ENCODE measurements at regions not wholly inside any gene's neighbourhood (a gene's known extent, or its start where the extent isn't known, plus 50 kb on each side); places are given as distances from the start of the nearest gene placed in this dataset.
"Not testable (repeated sequence)": the region's sequence is repeated elsewhere in the genome, so short reads cannot be mapped to it uniquely, and the experiment has no call there.

- no peak for ATAC-seq
- H3K27ac Mint-ChIP-seq, result no peak overlapping the region
- DNase-seq, result no peak
- peaks cover 7% of the 10 kb centered on the region for H3K9me3 Mint-ChIP-seq (ENCODE audit: insufficient read depth)
- no peaks in the 10 kb centered on the region for H3K36me3 Mint-ChIP-seq (ENCODE audit: low read depth)
- ChIA-PET CTCF (no interaction called here), POLR2A (no interaction called here)
- no peaks in the 10 kb centered on the region for H3K27me3 Mint-ChIP-seq (ENCODE audit: low read depth)
- no peak overlapping the region for H3K4me3 Mint-ChIP-seq
- H3K4me1 Mint-ChIP-seq (ENCODE audit: low read depth), result no peaks in the 10 kb centered on the region
Measured at GRCh38 chr10:125257521-125258108, 97.3 kb upstream of the CTBP2 start.

GRCh38 chr10:125256026-125256425 is 95.7 kb upstream of the CTBP2 start:
- H3K4me3 Mint-ChIP-seq, result no peak overlapping the region
- ATAC-seq (no peak), DNase-seq (no peak)
- ChIA-PET POLR2A (no interaction called here), CTCF (no interaction called here)
- H3K4me1 Mint-ChIP-seq (ENCODE audit: low read depth), result no peaks in the 10 kb centered on the region
- H3K9me3 Mint-ChIP-seq (ENCODE audit: insufficient read depth), result no peaks in the 10 kb centered on the region
- no peaks in the 10 kb centered on the region for H3K36me3 Mint-ChIP-seq (ENCODE audit: low read depth)
- no peak overlapping the region for H3K27ac Mint-ChIP-seq
- no peaks in the 10 kb centered on the region for H3K27me3 Mint-ChIP-seq (ENCODE audit: low read depth)

DNA sequence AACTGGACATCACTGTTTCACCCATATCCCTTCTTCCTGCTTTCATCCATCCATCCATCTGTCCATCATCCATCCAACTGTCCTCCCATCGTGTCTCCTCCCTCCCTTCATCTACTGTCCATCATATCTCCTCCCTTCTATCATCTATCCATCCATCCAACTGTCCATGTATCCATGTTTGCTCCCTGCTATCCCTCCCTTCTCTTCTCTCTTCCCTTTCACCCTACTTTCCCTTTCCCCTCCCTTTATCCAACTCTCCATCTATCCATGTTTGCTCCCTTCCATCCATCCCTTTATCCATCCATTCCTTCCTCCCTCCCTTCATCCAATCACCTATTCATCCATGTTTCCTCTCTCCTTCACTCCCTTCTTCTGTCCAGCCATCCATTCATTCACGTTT is 92.6 kb upstream of the CTBP2 start:
- ATAC-seq (no peak), DNase-seq (no peak)
- Mint-ChIP-seq H3K9me3 (ENCODE audit: insufficient read depth) (no peaks in the 10 kb centered on the region), H3K4me1 (ENCODE audit: low read depth) (no peaks in the 10 kb centered on the region), H3K27ac (no peak overlapping the region), H3K27me3 (ENCODE audit: low read depth) (no peaks in the 10 kb centered on the region), H3K36me3 (ENCODE audit: low read depth) (no peaks in the 10 kb centered on the region), H3K4me3 (no peak overlapping the region)
- ChIA-PET POLR2A (no interaction called here), CTCF (no interaction called here)

- ATAC-seq; CTCF ChIA-PET; POLR2A ChIA-PET; H3K27ac Mint-ChIP-seq; H3K27me3 Mint-ChIP-seq (ENCODE audit: low read depth); H3K4me3 Mint-ChIP-seq; H3K9me3 Mint-ChIP-seq (ENCODE audit: insufficient read depth); DNase-seq; H3K4me1 Mint-ChIP-seq (ENCODE audit: low read depth); H3K36me3 Mint-ChIP-seq (ENCODE audit: low read depth): not testable (repeated sequence)
Measured at GRCh38 chr10:125250834-125251233, 90.5 kb upstream of the CTBP2 start.

DNA sequence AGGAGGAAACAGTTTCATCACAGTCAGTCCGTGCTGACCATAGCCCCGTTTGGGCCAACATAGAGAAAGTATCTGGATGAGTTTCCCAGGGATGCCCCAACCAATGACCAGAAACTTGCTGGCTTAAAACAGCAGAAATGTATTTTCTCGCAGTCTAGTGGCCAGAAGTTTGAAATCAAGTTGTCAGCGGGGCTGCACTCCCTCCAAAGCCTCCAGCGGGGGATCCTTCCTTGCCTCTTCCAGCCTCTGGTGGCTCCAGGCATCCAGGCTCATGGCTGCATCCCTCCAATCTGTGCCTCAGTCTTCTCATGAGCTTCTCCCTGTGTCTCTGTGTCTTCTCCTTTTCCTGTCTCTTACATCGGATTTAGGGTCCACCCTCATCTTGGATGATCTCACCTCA is 89.6 kb upstream of the CTBP2 start:
- no peaks in the 10 kb centered on the region for H3K27me3 Mint-ChIP-seq (ENCODE audit: low read depth)
- no peak overlapping the region for H3K4me3 Mint-ChIP-seq
- H3K4me1 Mint-ChIP-seq (ENCODE audit: low read depth), result no peaks in the 10 kb centered on the region
- H3K9me3 Mint-ChIP-seq (ENCODE audit: insufficient read depth), result no peaks in the 10 kb centered on the region
- no peak overlapping the region for H3K27ac Mint-ChIP-seq
- no peak for ATAC-seq
- ChIA-PET POLR2A (no interaction called here), CTCF (no interaction called here)
- no peaks in the 10 kb centered on the region for H3K36me3 Mint-ChIP-seq (ENCODE audit: low read depth)
- no peak for DNase-seq

DNA sequence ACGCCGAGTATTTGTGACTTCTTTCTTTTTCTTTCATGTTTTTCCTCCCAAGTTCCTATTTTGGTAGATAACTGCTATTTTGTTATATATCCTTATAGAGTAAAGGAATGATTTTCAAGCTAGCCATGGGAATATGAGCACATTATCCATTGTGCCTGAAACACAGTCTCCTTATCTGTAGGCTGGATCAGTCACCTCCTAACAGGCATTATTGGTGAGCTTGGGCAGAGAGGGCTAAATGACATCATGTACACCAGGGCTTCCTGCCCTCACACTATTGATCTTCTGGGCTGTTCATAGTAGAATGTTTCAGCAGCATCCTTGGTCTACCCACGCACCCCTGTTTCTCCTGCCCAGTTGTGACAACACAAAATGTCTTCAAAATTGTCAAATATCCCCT is 88.1 kb upstream of the CTBP2 start:
- ChIA-PET CTCF (no interaction called here), POLR2A (no interaction called here)
- no peak for ATAC-seq
- H3K4me1 Mint-ChIP-seq (ENCODE audit: low read depth), result no peaks in the 10 kb centered on the region
- DNase-seq, result no peak
- no peaks in the 10 kb centered on the region for H3K27me3 Mint-ChIP-seq (ENCODE audit: low read depth)
- no peak overlapping the region for H3K4me3 Mint-ChIP-seq
- no peaks in the 10 kb centered on the region for H3K36me3 Mint-ChIP-seq (ENCODE audit: low read depth)
- H3K27ac Mint-ChIP-seq, result no peak overlapping the region
- no peaks in the 10 kb centered on the region for H3K9me3 Mint-ChIP-seq (ENCODE audit: insufficient read depth)

DNA sequence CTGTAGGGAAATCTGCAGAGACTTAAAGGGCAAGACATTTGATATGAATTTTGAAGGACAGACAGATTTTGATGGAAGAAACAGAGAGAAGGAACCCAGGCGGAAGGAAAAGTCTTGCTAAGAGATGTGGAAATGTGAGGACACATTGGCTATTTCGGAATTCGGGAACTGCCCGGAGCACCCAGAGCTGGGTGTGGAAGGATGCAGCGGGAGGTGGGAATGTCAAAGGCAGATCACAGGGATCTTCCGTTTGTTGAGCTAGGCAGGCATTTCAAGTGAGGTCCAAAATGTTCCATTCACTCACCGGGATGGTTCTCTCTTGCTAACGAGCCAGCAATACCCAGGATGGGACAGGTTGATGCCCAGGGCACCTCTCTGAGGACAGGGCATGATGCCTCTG is 87.2 kb upstream of the CTBP2 start:
- no peaks in the 10 kb centered on the region for H3K4me1 Mint-ChIP-seq (ENCODE audit: low read depth)
- CTCF ChIA-PET, result no interaction called here
- H3K36me3 Mint-ChIP-seq (ENCODE audit: low read depth), result no peaks in the 10 kb centered on the region
- DNase-seq, result no peak
- H3K27ac Mint-ChIP-seq, result no peak overlapping the region
- POLR2A ChIA-PET, result no interaction called here
- no peak overlapping the region for H3K4me3 Mint-ChIP-seq
- H3K27me3 Mint-ChIP-seq (ENCODE audit: low read depth), result no peaks in the 10 kb centered on the region
- ATAC-seq, result no peak
- no peaks in the 10 kb centered on the region for H3K9me3 Mint-ChIP-seq (ENCODE audit: insufficient read depth)

- no peak for ATAC-seq
- CTCF ChIA-PET, result no interaction called here
- POLR2A ChIA-PET, result no interaction called here
- no peaks in the 10 kb centered on the region for H3K27me3 Mint-ChIP-seq (ENCODE audit: low read depth)
- no peaks in the 10 kb centered on the region for H3K36me3 Mint-ChIP-seq (ENCODE audit: low read depth)
- H3K9me3 Mint-ChIP-seq (ENCODE audit: insufficient read depth), result no peaks in the 10 kb centered on the region
- H3K4me1 Mint-ChIP-seq (ENCODE audit: low read depth), result no peaks in the 10 kb centered on the region
- H3K4me3 Mint-ChIP-seq, result no peak overlapping the region
- DNase-seq, result no peak
- H3K27ac Mint-ChIP-seq, result no peak overlapping the region
Measured at GRCh38 chr10:125243532-125244253, 83.3 kb upstream of the CTBP2 start.

DNA sequence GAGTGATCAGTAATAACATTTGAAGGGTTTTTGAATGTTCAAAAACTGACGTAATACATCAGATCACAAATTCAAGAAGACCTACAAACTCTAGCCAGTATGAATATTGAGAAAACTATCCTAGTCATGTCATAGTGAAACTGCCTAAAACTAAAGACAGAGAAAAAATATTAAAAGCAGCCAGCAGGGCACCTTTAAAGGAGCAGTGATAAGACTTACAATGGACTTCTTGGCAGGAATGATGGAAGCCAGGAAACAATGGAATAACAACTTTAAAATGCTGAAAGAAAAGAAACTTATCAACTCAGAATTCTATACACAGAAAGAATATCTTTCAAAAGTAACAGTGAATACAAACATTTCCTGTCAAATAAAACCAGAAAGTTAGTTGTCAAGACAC is 78.3 kb upstream of the CTBP2 start:
- Mint-ChIP-seq H3K27me3 (ENCODE audit: low read depth) (no peaks in the 10 kb centered on the region), H3K36me3 (ENCODE audit: low read depth) (no peaks in the 10 kb centered on the region), H3K9me3 (ENCODE audit: insufficient read depth) (no peaks in the 10 kb centered on the region), H3K27ac (no peak overlapping the region), H3K4me1 (ENCODE audit: low read depth) (no peaks in the 10 kb centered on the region), H3K4me3 (no peak overlapping the region)
- no peak for ATAC-seq
- DNase-seq, result no peak
- ChIA-PET POLR2A (no interaction called here), CTCF (no interaction called here)

- Mint-ChIP-seq H3K27ac (no peak overlapping the region), H3K36me3 (ENCODE audit: low read depth) (no peaks in the 10 kb centered on the region), H3K4me1 (ENCODE audit: low read depth) (no peaks in the 10 kb centered on the region), H3K27me3 (ENCODE audit: low read depth) (no peaks in the 10 kb centered on the region), H3K9me3 (ENCODE audit: insufficient read depth) (no peaks in the 10 kb centered on the region), H3K4me3 (no peak overlapping the region)
- ChIA-PET CTCF (no interaction called here), POLR2A (no interaction called here)
- no peak for ATAC-seq
- DNase-seq, result no peak
Measured at GRCh38 chr10:125236091-125236490, 75.7 kb upstream of the CTBP2 start.

DNA sequence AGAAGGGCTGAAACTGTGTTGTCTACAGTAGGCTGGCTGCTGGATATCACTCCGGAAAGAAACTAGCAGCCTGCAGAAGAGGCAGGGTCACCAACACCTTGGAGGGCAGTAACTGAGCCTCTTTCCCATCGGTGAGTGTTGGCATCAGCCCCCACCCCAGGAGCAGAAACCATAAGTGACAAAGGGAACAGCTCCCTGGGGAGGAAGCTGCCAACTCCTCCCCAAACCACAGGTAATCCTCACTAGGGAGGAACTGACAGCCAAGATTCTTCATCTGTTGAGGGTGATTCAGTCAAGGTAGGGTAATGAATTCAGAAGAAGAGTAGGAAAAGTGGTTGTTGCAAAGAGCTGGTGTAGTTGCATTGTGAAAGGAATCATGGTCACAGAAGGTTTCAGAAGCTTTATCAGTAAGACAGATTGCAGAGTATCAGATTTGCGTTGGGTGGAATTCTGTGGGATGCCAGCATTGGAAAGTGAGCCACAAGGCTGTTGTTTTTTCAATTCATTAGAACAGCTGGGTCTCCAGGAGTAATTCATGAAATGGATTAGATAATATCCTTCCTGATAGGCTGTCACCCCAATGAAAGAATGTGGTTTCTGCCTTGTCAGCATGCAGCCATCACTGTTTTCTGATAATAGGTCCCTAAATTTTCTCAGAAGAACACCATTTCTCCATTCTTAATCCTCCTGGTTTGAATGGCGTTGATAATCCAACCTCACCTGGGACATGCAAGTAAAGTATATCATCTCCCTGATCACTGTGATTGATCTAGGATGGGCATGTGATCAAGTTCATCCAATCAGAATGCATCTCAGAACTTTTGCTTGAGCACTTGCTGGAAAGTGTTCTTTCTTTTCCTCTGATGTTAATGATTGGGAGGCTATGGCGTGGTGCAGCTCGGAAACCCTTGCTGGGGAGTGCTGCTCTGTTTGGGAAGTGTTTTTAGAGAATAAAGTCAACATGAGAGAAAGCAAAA is 75.0 kb upstream of the CTBP2 start:
- DNase-seq (no peak), ATAC-seq (no peak)
- no peaks in the 10 kb centered on the region for H3K36me3 Mint-ChIP-seq (ENCODE audit: low read depth)
- no peaks in the 10 kb centered on the region for H3K9me3 Mint-ChIP-seq (ENCODE audit: insufficient read depth)
- ChIA-PET POLR2A (no interaction called here), CTCF (no interaction called here)
- no peaks in the 10 kb centered on the region for H3K4me1 Mint-ChIP-seq (ENCODE audit: low read depth)
- H3K4me3 Mint-ChIP-seq, result no peak overlapping the region
- no peaks in the 10 kb centered on the region for H3K27me3 Mint-ChIP-seq (ENCODE audit: low read depth)
- H3K27ac Mint-ChIP-seq, result no peak overlapping the region

DNA sequence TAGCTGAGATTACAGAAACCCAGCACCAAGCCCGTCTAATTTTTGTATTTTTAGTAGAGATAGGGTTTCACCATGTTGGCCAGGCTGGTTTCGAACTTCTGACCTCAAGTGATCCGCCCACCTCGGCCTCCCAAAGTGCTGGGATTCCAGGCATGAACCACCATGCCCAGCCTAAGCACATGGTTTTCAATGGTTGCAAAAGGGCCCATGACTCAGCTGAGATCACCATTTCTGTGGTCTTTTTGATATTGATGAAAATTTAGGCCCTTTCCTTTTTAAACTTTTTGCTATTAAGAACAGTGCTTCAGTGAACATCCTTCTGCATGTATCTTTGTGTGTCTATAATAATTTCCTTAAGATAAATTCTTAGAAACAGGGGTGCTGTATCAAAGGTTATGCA is 74.2 kb upstream of the CTBP2 start:
- CTCF ChIA-PET; H3K36me3 Mint-ChIP-seq (ENCODE audit: low read depth); H3K9me3 Mint-ChIP-seq (ENCODE audit: insufficient read depth): not testable (repeated sequence)

More for the DNA sequence above, 74.2 kb upstream of the CTBP2 start:
- H3K27ac Mint-ChIP-seq; POLR2A ChIA-PET; H3K27me3 Mint-ChIP-seq (ENCODE audit: low read depth); DNase-seq; H3K4me1 Mint-ChIP-seq (ENCODE audit: low read depth); H3K4me3 Mint-ChIP-seq; ATAC-seq: not testable (repeated sequence)
